H54 (cell line): ENCODE measurements at regions not wholly inside any gene's neighbourhood (a gene's known extent, or its start where the extent isn't known, plus 50 kb on each side); places are given as distances from the start of the nearest gene placed in this dataset.

Experiments
- DNase-seq: peaks from one replicate; pipeline ENCODE4 v3.0.0; 2011; ENCODE audit warnings: low spot score, mixed read lengths; ENCODE audit not compliant: insufficient read length
- FAIRE-seq: peaks from 3 replicates; lab custom pipeline; 2011; peaks lifted over from hg19 to GRCh38; lab: Jason Lieb, UNC
- POLR2A ChIP-seq: IDR thresholded peaks from 2 replicates; pipeline ENCODE4 v1.6.1; 2011; ENCODE audit warnings: low read depth, mild to moderate bottlenecking, low read length

DNA sequence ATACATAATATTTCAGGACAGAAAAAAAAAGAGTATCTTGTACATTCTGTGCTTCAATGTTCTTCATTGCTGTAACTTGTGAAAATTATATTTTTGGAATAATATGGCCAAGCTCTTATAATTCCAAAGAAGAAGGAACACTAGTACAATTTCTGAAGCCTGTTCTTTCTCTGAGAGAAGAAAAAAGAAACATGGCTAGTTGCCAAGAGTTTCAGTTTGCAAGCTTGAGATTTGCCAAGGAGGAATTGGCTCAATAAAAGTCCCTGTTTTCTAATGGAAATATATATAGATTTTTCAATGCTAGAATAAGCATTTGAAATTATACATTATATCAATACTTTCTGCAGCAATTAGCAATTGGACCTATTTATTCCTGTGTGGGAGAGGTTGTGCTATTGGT, 285.2 kb upstream of the NEGR1 start:
- TF ChIP-seq POLR2A: no peak
- FAIRE-seq: no peak

GRCh38 chr1:72564749-72565148, 282.4 kb upstream of the NEGR1 start:
- FAIRE-seq: no peak

More for the DNA sequence above, 285.2 kb upstream of the NEGR1 start:
- no peak for DNase-seq

GRCh38 chr1:72557446-72558049, 275.2 kb upstream of the NEGR1 start:
- FAIRE-seq: peak; percentile 23
- TF ChIP-seq POLR2A: no peak
- no peak for DNase-seq

More at GRCh38 chr1:72564749-72565148, 282.4 kb upstream of the NEGR1 start:
- no peak for TF ChIP-seq POLR2A
- DNase-seq: no peak

DNA sequence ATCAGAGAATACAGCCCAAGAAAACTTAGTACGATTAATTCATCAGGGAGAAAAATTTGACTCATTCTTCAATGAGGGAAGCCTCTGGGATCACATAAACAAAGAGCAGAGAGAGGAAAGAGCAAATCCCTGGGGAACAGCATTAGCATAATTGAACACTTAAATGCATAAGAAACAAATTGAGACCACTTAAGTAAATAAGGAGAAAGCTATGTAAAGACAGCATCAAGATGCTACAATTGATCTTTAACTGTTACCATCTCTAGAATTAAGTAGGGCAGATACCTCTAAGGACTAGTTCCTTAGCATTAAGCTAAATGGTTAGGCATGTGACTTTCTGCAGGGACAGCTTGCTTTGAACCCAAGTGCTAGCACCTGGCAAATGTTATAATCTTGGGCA, 265.1 kb upstream of the NEGR1 start:
- TF ChIP-seq POLR2A: no peak
- DNase-seq: no peak
- FAIRE-seq: no peak

- no peak for TF ChIP-seq POLR2A
- FAIRE-seq (no peak), DNase-seq (no peak)
Measured at GRCh38 chr1:72540674-72541073, 258.3 kb upstream of the NEGR1 start.

DNA sequence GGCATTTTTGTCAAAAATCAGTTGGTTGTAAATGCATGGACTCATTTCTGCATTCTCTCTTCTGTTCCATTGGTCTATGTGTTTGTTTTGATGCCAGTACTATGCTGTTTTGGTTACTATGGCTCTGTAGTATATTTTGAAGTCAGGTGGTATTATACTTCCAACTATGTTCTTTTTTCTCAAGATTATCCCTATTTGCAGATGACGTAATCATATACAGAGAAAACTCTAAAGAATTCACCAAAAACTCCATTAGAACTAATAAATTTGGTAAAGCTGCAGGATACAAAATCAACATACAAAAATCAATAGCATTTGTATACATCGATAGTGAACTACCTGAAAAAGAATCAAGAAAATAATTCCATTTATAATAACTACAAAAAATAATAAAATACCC, 253.1 kb upstream of the NEGR1 start:
- no peak for FAIRE-seq
- TF ChIP-seq POLR2A: no peak
- DNase-seq: no peak

- DNase-seq (no peak), FAIRE-seq (no peak)
- TF ChIP-seq POLR2A: no peak
Measured at GRCh38 chr1:72530646-72531045, 248.3 kb upstream of the NEGR1 start.

- peak; percentile 86 for FAIRE-seq
- DNase-seq: no peak
- TF ChIP-seq POLR2A: no peak
Measured at GRCh38 chr1:72526926-72527325, 244.6 kb upstream of the NEGR1 start.

DNA sequence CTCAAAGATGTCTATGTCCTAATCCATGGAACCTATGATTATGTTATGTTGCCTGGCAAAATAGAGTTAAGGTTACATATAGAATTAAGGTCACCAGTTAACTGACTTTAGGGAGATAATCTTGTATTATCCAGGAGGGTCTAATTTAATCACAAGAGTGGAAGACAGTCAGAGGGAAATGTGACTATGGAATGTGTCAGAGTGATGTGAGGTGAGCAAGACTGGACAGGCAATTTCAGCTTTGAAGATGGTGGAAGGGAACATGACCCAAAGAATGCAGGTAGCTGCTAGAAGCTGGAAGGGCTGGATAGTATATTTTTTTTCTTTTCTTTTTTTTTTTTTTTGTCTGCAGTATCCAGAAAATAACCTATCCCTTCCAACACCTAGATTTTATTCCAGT, 241.7 kb upstream of the NEGR1 start:
- DNase-seq: no peak
- FAIRE-seq: no peak
- no peak for TF ChIP-seq POLR2A

GRCh38 chr1:72521659-72522058, 239.3 kb upstream of the NEGR1 start:
- FAIRE-seq: no peak
- DNase-seq: no peak
- TF ChIP-seq POLR2A: no peak

DNA sequence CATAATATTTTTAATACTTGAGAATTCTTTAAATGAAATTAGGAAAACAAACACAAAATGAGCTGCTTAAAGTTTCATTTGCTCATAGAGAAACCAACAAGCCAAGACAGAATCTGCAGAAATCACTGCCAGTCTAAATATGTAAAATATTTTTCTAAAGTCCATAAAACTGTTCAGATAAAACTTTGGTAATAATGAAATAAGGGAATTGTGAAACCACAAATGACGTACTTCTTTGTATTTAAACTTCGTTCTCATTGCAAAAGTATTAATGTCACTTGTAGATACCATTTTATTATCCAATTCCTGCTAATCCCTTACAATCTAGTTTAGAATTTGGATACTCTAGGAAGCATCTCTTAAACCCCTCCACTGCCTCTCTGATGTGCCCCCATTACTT, 234.5 kb upstream of the NEGR1 start:
- no peak for FAIRE-seq

DNA sequence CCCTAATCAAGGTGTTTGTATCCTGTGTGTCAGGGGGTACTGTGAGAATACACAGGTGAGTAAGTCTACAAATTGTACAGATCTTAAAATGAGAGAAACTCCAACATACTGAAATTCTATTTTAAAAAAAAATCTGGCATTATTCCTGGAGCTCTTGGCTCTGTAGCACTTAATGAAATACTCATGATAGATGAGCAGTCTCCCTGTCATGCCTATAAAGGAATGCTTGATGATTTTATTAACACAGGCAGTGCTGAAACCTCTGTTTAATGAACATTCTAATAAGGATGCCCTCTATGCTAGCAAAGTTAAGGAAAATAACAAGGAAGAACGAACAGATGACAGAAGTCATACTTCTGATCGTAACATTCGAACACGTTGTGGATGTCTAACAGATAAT, 233.9 kb upstream of the NEGR1 start:
- TF ChIP-seq POLR2A: no peak
- FAIRE-seq (no peak), DNase-seq (no peak)

More for the DNA sequence above, 234.5 kb upstream of the NEGR1 start:
- no peak for TF ChIP-seq POLR2A
- no peak for DNase-seq

DNA sequence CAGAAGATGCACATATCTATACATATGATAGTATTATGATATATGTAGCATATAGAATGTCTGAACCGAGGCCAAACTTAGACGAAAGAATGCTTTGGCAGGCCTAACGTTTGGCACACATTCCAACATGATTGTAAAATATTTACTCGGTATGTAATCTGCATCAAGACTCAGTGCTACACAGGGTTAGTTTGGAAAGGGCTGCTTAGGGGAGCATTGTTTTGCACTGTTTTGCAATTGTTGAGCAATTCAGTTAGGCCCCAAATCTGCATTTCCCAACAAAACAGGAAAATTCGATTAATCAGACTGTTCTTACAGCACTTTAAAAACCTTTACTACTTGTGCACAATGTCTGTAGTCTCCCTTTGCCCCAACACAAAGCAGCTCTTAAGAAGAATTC, 216.0 kb upstream of the NEGR1 start:
- TF ChIP-seq POLR2A: no peak
- FAIRE-seq: no peak
- no peak for DNase-seq

DNA sequence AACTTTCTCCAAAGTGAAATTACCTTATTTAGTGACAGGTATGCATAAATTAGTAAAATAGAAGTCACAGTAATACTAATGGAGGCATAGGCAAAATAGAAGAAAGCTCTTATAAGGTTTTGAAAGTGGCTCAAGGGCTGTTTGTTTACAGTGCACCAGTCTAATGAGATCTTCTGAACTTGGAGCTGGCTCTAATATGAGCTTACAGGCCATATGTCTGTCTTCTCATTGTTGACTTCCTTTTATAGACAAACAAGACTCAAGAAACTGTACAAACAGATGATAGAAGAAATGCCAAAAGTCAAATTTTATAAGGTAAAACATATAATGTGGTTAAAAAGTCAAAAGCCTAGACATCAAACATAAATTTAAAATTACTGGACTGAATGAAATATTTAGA, 207.5 kb upstream of the NEGR1 start:
- no peak for FAIRE-seq
- TF ChIP-seq POLR2A: no peak
- DNase-seq: no peak

GRCh38 chr1:72485801-72486200, 203.5 kb upstream of the NEGR1 start:
- TF ChIP-seq POLR2A: no peak
- no peak for FAIRE-seq
- DNase-seq: no peak
